Activated naive CD4-positive, alpha-beta T cell treated with anti-CD3 and anti-CD28 coated beads, Interleukin-2, amount 50 U/mL, for 16 hours (primary cell): ENCODE measurements at regions not wholly inside any gene's neighbourhood (a gene's known extent, or its start where the extent isn't known, plus 50 kb on each side); places are given as distances from the start of the nearest gene placed in this dataset.

ENCODE experiments used
- DNase-seq: peaks from one replicate; pipeline ENCODE4 v3.0.0-alpha.2; 2020

GRCh38 chr14:71725922-71726579 is 206.2 kb upstream of the RGS6 start:
- no peak for DNase-seq

GRCh38 chr14:71726580-71727021 is 205.6 kb upstream of the RGS6 start:
- DNase-seq: no peak

- no peak for DNase-seq
Measured at GRCh38 chr14:71728386-71728785, 203.8 kb upstream of the RGS6 start.

- DNase-seq: no peak
Measured at GRCh38 chr14:71729596-71729995, 202.6 kb upstream of the RGS6 start.

GRCh38 chr14:71730471-71730870 is 201.8 kb upstream of the RGS6 start:
- DNase-seq: no peak

GRCh38 chr14:71731096-71731495 is 201.1 kb upstream of the RGS6 start:
- DNase-seq: no peak

- no peak for DNase-seq
Measured at GRCh38 chr14:71733210-71733883, 198.9 kb upstream of the RGS6 start.

GRCh38 chr14:71734076-71734475 is 198.2 kb upstream of the RGS6 start:
- no peak for DNase-seq

GRCh38 chr14:71734885-71735284 is 197.3 kb upstream of the RGS6 start:
- DNase-seq: no peak

GRCh38 chr14:71737760-71738159 is 194.5 kb upstream of the RGS6 start:
- no peak for DNase-seq

- no peak for DNase-seq
Measured at GRCh38 chr14:71739273-71739990, 192.8 kb upstream of the RGS6 start.

- no peak for DNase-seq
Measured at GRCh38 chr14:71741241-71741640, 191.0 kb upstream of the RGS6 start.

- no peak for DNase-seq
Measured at GRCh38 chr14:71742485-71742884, 189.7 kb upstream of the RGS6 start.

GRCh38 chr14:71745072-71745471 is 187.2 kb upstream of the RGS6 start:
- no peak for DNase-seq

GRCh38 chr14:71748196-71748595 is 184.0 kb upstream of the RGS6 start:
- DNase-seq: no peak

- DNase-seq: no peak
Measured at GRCh38 chr14:71749613-71750238, 182.5 kb upstream of the RGS6 start.

- DNase-seq: no peak
Measured at GRCh38 chr14:71751264-71751663, 181.0 kb upstream of the RGS6 start.

- no peak for DNase-seq
Measured at GRCh38 chr14:71752111-71752738, 180.0 kb upstream of the RGS6 start.

GRCh38 chr14:71753126-71753830 is 179.0 kb upstream of the RGS6 start:
- peak; percentile 71 for DNase-seq

GRCh38 chr14:71753976-71754375 is 178.3 kb upstream of the RGS6 start:
- DNase-seq: no peak

- DNase-seq: no peak
Measured at GRCh38 chr14:71754422-71755095, 177.7 kb upstream of the RGS6 start.
